Activated T-cell treated with anti-CD3 and anti-CD28 coated beads, Interleukin-2, amount 50 U/mL, for 24 hours (primary cell): ENCODE measurements at regions not wholly inside any gene's neighbourhood (a gene's known extent, or its start where the extent isn't known, plus 50 kb on each side); places are given as distances from the start of the nearest gene placed in this dataset.
"Not testable (repeated sequence)": the region's sequence is repeated elsewhere in the genome, so short reads cannot be mapped to it uniquely, and the experiment has no call there.

ENCODE experiments used
- DNase-seq: peaks from one replicate; pipeline ENCODE4 v3.0.0-alpha.2; 2020
- H3K27ac Mint-ChIP-seq: 2 replicates; pipeline ENCODE4 v1.8.0; 2020; ENCODE audit warnings: mild to moderate bottlenecking, mixed read lengths
- H3K27me3 Mint-ChIP-seq: 2 replicates; pipeline ENCODE4 v1.8.0; 2020; ENCODE audit warnings: mixed read lengths
- H3K36me3 Mint-ChIP-seq: 2 replicates; pipeline ENCODE4 v1.8.0; 2020; ENCODE audit warnings: low read depth, mixed read lengths
- H3K4me1 Mint-ChIP-seq: 2 replicates; pipeline ENCODE4 v1.8.0; 2020; ENCODE audit warnings: low read depth, mixed read lengths
- H3K4me3 Mint-ChIP-seq: 2 replicates; pipeline ENCODE4 v1.8.0; 2020; ENCODE audit warnings: mild to moderate bottlenecking, moderate library complexity, mixed read lengths
- H3K9me3 Mint-ChIP-seq: 2 replicates; pipeline ENCODE4 v1.8.0; 2020; ENCODE audit warnings: mixed read lengths

GRCh38 chr7:101679653-101680173 is 50.6 kb upstream of the MYL10 start:
- DNase-seq, H3K4me1 Mint-ChIP-seq, H3K4me3 Mint-ChIP-seq, H3K27ac Mint-ChIP-seq, H3K27me3 Mint-ChIP-seq, H3K9me3 Mint-ChIP-seq, H3K36me3 Mint-ChIP-seq: not testable (repeated sequence)

DNA sequence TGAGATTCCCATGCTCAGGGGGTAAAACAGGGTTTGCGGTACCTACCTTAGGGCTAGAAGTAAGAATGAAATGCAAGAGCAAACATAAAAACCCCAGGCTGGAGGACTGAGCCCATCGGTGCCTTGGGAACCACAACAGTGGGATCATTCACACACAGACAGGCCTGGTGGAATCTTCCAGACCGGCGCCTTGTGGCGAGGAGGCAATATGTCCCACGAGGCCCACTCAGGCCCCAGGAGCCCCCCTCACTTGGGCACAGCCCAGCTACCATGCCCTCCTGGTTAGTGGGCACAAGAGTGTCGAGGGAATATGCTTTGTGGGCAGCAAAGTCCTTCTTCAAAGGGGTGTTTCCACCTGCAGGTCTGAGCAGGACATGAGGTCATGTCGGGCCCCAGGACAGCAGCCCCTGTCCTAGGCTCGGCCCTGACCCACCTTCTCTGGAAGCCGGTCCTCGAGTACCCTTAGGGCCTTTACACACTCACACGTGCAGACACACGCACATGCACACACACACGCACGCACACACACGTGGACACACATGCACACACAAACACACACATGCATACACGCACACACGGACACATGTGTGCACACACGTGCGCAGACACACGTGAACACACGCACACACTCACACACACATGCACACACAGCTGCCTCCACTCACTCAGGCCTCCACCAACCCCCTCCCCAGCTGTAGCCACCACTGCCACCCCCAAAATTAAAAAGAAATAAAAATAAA is 51.5 kb upstream of the MYL10 start:
- no peaks in the 10 kb centered on the region for H3K27me3 Mint-ChIP-seq
- H3K36me3 Mint-ChIP-seq = no peaks in the 10 kb centered on the region
- H3K4me3 Mint-ChIP-seq = no peak overlapping the region
- no peaks in the 10 kb centered on the region for H3K9me3 Mint-ChIP-seq
- no peak overlapping the region for H3K27ac Mint-ChIP-seq
- no peak for DNase-seq
- H3K4me1 Mint-ChIP-seq = no peaks in the 10 kb centered on the region

DNA sequence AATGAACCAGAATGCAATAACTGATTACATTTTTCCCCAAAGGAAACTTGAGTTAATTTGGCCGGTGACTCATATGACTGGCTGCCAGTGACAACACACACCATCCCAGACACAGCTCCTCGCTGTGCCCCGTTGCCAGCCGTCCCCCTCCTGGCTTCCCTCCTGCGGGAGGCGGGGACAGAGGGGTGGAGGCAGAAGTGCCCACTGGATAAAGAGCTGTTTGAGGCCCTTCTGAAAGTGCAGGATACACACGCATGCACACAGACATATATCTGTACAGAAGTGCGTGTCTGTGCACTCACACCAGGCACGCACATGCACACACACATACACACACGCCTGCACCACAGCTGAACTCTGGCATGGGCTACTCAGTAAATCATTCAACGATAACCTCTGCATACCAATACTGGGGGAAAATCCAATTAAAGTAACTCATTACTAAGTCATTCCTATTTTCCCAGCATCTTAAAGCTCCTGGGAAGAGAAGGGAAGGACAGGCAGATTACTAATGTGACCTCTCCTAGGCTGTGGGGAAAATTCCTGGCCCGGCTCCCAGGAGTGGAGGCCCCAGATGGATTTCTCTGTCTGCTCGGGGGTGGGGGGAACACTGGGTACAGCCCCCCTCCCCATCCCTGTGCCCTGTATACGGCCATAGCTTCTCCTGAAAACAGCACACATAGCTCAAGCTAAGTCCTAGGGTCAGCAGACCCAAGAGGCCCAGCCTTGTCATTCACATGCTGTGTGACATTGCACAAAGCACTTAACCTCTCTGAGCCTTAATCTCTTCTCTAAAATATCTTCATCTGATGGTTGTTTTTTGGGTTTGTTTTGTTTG is 52.3 kb upstream of the MYL10 start:
- Mint-ChIP-seq H3K27me3 (no peaks in the 10 kb centered on the region), H3K27ac (no peak overlapping the region), H3K4me1 (no peaks in the 10 kb centered on the region), H3K36me3 (no peaks in the 10 kb centered on the region), H3K4me3 (no peak overlapping the region), H3K9me3 (no peaks in the 10 kb centered on the region)
- no peak for DNase-seq

DNA sequence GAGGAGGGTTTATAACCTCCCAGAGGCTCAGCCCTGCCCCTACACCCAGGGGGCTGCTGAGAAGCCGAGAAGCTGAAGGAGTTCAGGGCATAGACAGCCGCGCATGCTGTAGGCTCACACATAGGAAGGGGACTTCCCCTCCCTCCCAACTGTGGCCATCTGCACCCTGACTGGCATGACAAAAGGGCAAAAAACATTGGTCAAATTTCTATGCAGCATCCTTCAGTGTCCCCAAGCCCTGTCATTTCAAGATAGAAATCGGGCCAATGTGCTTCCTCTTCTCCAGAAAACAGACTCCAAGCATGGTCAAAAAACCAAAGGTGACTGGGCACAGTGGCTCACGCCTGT is 55.9 kb upstream of the MYL10 start:
- Mint-ChIP-seq H3K4me3 (no peak overlapping the region), H3K27me3 (peaks cover 5% of the 10 kb centered on the region), H3K9me3 (no peaks in the 10 kb centered on the region), H3K27ac (no peak overlapping the region), H3K4me1 (no peaks in the 10 kb centered on the region), H3K36me3 (no peaks in the 10 kb centered on the region)
- DNase-seq = no peak

DNA sequence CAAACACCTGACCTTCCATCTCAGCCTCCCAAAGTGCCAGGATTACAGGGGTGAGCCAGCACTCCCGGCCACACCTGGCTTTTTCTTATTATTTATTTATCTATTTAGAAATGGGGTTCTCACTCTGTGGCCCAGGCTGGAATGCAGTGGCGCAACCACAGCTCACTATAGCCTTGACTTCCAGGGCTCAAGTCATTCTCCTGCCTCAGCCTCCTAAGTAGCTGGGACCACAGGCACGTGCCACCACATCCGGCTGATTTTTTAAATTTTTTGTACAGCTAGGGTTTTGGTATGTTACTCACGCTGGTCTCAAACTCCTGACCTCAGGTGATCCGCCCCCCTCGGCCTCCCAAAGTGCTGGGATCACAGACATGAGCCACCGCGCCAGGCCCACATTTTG is 56.9 kb upstream of the MYL10 start:
- H3K27ac Mint-ChIP-seq = no peak overlapping the region
- no peaks in the 10 kb centered on the region for H3K36me3 Mint-ChIP-seq
- H3K27me3 Mint-ChIP-seq = peaks cover 5% of the 10 kb centered on the region
- DNase-seq = no peak
- H3K9me3 Mint-ChIP-seq = no peaks in the 10 kb centered on the region
- no peak overlapping the region for H3K4me3 Mint-ChIP-seq
- H3K4me1 Mint-ChIP-seq = no peaks in the 10 kb centered on the region

- Mint-ChIP-seq H3K9me3 (no peaks in the 10 kb centered on the region), H3K4me3 (no peak overlapping the region), H3K27me3 (peaks cover 5% of the 10 kb centered on the region), H3K4me1 (no peaks in the 10 kb centered on the region), H3K27ac (no peak overlapping the region), H3K36me3 (no peaks in the 10 kb centered on the region)
- DNase-seq = no peak
Observed at GRCh38 chr7:101687081-101687480, 58.0 kb upstream of the MYL10 start.

DNA sequence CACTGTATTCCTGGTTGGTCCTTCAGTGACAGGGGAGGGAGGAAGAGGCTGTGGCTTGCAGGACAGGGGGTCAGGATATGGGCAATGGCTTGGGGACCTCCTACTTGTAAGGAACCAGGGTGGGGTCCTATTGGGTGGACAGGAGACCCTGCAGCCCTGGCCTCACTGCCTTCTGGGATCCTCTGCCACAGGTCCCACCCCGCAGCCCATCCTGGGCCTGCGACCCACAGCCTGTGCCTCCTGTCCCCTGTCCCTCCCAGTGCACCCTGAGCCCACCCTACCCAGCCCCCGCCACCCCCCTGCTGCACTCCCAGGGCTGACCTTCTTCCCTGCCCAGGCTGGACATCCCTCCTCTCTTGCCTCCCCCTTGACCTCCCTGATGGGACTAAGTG is 58.7 kb upstream of the MYL10 start:
- Mint-ChIP-seq H3K4me1 (no peaks in the 10 kb centered on the region), H3K36me3 (no peaks in the 10 kb centered on the region), H3K4me3 (no peak overlapping the region), H3K9me3 (no peaks in the 10 kb centered on the region), H3K27me3 (peaks cover 5% of the 10 kb centered on the region), H3K27ac (no peak overlapping the region)
- DNase-seq = no peak

DNA sequence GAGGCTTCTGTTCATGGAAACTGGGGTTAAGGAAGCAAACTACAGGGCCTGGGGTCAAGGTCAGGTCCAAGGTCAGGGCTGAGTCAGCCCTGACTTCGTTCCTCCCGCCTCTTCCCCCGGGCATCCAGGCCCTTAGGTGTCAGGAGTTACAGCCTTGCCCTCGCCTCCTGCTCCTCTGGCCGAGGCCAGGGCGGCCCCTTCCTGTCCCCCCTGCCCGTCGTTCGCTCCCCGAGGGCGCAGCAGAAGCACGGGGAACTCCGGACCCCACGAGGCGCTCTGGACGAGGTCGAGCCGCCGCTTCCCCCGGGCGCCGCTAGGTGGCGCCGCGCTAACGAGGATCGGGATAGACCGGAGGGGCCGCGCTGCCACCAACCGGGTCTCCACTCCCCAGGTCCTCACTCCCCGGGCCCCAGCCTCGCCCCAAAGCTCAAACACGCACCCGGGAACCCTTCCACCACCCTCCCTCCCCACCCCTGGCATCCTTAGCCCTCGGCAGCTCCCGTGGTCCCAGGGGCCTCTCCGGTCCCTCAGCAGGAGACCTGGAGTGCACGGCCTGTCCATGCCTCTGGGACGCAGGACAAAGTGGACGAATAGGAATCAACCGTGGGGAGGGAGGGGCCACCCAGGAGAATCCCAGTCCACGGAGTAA is 59.2 kb upstream of the MYL10 start:
- Mint-ChIP-seq H3K27ac (no peak overlapping the region), H3K4me3 (no peak overlapping the region), H3K36me3 (no peaks in the 10 kb centered on the region), H3K27me3 (peaks cover 5% of the 10 kb centered on the region), H3K9me3 (no peaks in the 10 kb centered on the region), H3K4me1 (no peaks in the 10 kb centered on the region)
- DNase-seq = peak; percentile 90

DNA sequence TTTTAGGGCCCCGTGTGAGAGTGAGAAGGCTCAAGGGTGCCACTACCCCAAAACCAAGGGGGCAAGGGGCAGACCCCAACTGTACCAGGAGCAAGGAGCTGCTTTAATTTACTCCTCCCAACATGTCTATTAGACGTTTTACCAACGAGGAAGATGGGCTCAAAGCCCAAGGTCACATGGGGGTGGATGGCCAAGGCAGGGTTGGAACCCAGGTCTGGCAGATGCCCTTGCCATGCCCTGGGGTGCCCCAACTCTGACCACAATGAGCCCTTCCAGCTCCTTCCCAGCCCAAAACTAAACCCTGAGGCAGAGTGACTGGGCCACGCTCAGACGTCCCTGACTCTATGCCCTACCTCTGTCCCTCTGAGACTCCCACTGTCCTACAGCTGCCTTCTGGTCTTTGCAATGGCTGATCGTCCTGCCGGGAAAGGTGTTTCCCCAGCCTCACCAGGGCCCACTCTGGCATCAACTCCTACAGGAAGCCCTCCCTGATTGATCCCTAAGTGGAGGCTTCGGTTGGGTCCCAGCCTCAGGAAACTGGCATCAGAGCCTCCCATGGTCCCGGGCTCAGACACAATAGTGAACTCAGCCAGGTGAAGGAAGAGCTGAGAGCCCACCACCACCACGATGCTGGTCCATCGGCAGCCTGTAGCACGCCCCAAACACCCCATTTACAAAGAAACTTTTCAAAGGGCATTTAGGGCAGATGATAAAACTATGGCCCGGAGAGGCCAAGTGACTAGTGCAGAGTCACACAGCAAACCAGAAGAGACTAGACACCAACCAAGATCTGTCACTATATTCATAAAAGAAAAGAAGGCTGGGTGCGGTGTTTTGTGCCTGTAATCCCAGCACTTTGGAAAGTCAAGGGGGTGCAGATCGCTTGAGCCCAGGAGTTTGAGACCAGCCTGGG is 60.2 kb upstream of the MYL10 start:
- Mint-ChIP-seq H3K4me3 (no peak overlapping the region), H3K27ac (no peak overlapping the region), H3K36me3 (no peaks in the 10 kb centered on the region), H3K27me3 (peaks cover 10% of the 10 kb centered on the region), H3K4me1 (no peaks in the 10 kb centered on the region), H3K9me3 (no peaks in the 10 kb centered on the region)
- no peak for DNase-seq

DNA sequence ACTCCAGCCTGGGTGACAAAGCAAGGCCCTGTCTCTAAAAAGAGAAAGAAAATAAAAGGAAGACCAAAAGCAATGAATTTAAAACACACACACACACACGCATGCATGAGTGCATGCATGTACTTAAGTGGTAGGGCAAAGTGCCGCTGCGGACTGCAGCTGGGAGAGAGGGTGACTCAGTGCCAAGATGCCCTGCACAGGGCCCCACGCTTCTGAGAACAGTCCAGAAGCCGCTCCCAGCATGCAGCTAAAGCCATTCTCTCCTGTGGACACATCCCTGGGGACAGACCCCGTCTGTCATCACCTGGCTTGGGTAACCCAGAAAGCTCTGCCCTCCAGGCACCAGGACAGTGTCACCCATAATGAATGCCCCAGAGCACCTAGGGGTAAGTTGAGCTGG is 61.0 kb upstream of the MYL10 start:
- Mint-ChIP-seq H3K36me3 (no peaks in the 10 kb centered on the region), H3K27ac (no peak overlapping the region), H3K4me3 (no peak overlapping the region), H3K4me1 (no peaks in the 10 kb centered on the region), H3K9me3 (no peaks in the 10 kb centered on the region), H3K27me3 (peaks cover 10% of the 10 kb centered on the region)
- DNase-seq = no peak

DNA sequence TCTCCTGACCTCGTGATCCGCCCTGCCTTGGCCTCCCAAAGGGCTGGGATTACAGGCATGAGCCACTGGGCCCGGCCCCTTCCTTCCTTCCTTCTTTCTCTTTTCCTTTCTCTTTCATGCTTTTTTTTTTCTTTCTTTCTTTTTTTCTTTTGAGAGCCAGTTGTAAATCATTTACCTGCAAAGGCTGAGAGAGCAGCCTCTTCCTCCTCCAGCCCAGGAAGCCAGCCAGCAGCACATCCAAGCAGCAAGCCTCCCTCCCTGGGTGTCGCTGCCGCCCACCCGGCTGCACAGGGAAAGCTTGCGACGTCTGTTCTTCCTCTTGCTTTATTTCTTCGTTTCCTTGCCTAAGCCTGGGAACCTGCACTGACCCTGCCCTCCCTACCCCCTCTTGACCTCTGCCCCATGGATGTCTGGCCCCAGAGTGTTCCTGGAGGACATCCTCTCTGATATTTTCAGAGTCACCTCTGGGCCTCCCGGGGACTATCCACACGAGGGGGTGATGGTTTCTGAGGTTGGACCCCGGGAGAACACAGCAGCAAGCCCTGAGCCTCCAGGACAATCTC is 62.8 kb upstream of the MYL10 start:
- no peak overlapping the region for H3K27ac Mint-ChIP-seq
- no peak overlapping the region for H3K4me3 Mint-ChIP-seq

GRCh38 chr7:101693498-101694091 is 64.5 kb upstream of the MYL10 start:
- Mint-ChIP-seq H3K27ac (no peak overlapping the region), H3K4me1 (no peaks in the 10 kb centered on the region), H3K9me3 (no peaks in the 10 kb centered on the region), H3K36me3 (no peaks in the 10 kb centered on the region), H3K4me3 (no peak overlapping the region), H3K27me3 (peaks cover 4% of the 10 kb centered on the region)
- DNase-seq = no peak

More for the DNA sequence above, 62.8 kb upstream of the MYL10 start:
- DNase-seq = no peak
- no peaks in the 10 kb centered on the region for H3K4me1 Mint-ChIP-seq
- no peaks in the 10 kb centered on the region for H3K36me3 Mint-ChIP-seq
- no peaks in the 10 kb centered on the region for H3K9me3 Mint-ChIP-seq
- peaks cover 10% of the 10 kb centered on the region for H3K27me3 Mint-ChIP-seq

DNA sequence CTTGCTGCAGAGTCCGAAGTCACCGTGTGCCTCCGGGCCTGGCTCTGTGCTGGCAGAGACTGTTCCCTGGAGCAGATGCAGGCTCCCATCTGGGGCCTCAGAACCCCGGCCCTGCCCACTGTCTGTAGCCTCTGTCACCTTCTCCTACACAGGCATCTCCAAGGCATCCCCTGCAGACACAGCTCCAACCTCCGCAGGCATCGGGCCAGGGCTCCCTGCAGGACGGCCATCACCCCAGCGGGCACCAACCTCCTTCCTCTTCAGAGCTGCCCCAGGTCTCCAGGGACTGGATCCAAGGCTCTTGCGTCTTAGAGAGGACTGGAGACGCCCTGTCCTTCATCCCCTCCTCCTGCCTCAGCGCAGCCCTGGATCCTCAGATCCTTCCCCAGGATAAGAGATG is 69.9 kb upstream of the MYL10 start:
- no peaks in the 10 kb centered on the region for H3K4me1 Mint-ChIP-seq
- no peaks in the 10 kb centered on the region for H3K9me3 Mint-ChIP-seq
- H3K36me3 Mint-ChIP-seq = no peaks in the 10 kb centered on the region
- no peak for DNase-seq
- H3K4me3 Mint-ChIP-seq = no peak overlapping the region
- no peaks in the 10 kb centered on the region for H3K27me3 Mint-ChIP-seq
- H3K27ac Mint-ChIP-seq = no peak overlapping the region
